GM18519 (cell line): ENCODE measurements at regions not wholly inside any gene's neighbourhood (a gene's known extent, or its start where the extent isn't known, plus 50 kb on each side); places are given as distances from the start of the nearest gene placed in this dataset.

Experiments
- ATAC-seq: cut with Tn5 transposase; IDR thresholded peaks from one replicate; pipeline ENCODE4 v1.9.1; 2021; ENCODE audit warnings: mild to moderate bottlenecking, moderate library complexity; ENCODE audit not compliant: unreplicated experiment, low FRiP score

- ATAC-seq = no peak
These were observed 50.3 kb upstream of the TCF12 start for GRCh38 chr15:56868170-56868569.

- no peak for ATAC-seq
These were observed 51.6 kb upstream of the TCF12 start for GRCh38 chr15:56866803-56867202.

- ATAC-seq = no peak
These were observed 60.6 kb upstream of the TCF12 start for GRCh38 chr15:56857828-56858227.

GRCh38 chr15:56856934-56857333 is 61.5 kb upstream of the TCF12 start:
- no peak for ATAC-seq

- no peak for ATAC-seq
These were observed 73.6 kb upstream of the TCF12 start for GRCh38 chr15:56844892-56845291.

- no peak for ATAC-seq
These were observed 74.0 kb upstream of the TCF12 start for GRCh38 chr15:56844471-56844870.

GRCh38 chr15:56839641-56840040 is 78.8 kb upstream of the TCF12 start:
- ATAC-seq = no peak

GRCh38 chr15:56839099-56839498 is 79.3 kb upstream of the TCF12 start:
- ATAC-seq = no peak

GRCh38 chr15:56838085-56838484 is 80.4 kb upstream of the TCF12 start:
- ATAC-seq = no peak

- ATAC-seq = no peak
These were observed 81.2 kb upstream of the TCF12 start for GRCh38 chr15:56837273-56837672.

GRCh38 chr15:56835718-56836171 is 82.7 kb upstream of the TCF12 start:
- ATAC-seq = no peak

- ATAC-seq = no peak
These were observed 86.3 kb upstream of the TCF12 start for GRCh38 chr15:56832125-56832524.

- no peak for ATAC-seq
These were observed 86.9 kb upstream of the TCF12 start for GRCh38 chr15:56831467-56832005.

GRCh38 chr15:56824175-56824574 is 90.9 kb upstream of the ZNF280D start:
- no peak for ATAC-seq

- no peak for ATAC-seq
These were observed 88.6 kb upstream of the ZNF280D start for GRCh38 chr15:56821721-56822425.

- ATAC-seq = no peak
These were observed 87.0 kb upstream of the ZNF280D start for GRCh38 chr15:56820333-56820732.

GRCh38 chr15:56817321-56818080 is 84.2 kb upstream of the ZNF280D start:
- no peak for ATAC-seq

GRCh38 chr15:56816781-56817180 is 83.5 kb upstream of the ZNF280D start:
- ATAC-seq = no peak

- ATAC-seq = no peak
These were observed 81.9 kb upstream of the ZNF280D start for GRCh38 chr15:56815247-56815646.

- no peak for ATAC-seq
These were observed 81.1 kb upstream of the ZNF280D start for GRCh38 chr15:56814429-56814828.

- ATAC-seq = no peak
These were observed 80.7 kb upstream of the ZNF280D start for GRCh38 chr15:56813995-56814394.

- no peak for ATAC-seq
These were observed 79.7 kb upstream of the ZNF280D start for GRCh38 chr15:56812961-56813360.
